ENCODE measurements at regions not wholly inside any gene's neighbourhood (a gene's known extent, or its start where the extent isn't known, plus 50 kb on each side); places are given as distances from the start of the nearest gene placed in this dataset.

DNA sequence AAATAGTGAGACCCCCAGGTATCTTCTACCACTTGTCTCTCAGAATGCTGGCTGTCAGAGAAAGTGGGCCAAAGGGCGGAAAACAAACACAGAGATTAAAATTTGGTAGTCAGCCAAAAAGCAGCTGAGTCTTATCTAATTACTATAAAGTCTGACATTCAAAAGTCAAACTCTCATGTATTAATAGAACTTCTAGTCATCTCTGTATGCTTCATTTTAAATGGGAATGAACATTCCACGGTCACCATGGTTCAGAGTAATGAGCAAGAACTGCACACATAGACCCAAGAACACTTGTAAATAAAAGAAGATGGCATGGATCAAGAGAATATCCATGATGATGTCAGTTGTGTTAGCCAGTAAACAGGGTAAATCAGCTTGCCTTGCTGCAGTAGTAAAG is 1267.0 kb upstream of the CHAC2 start:
- TF ChIP-seq ZXDB (tag by site-specific recombination; IDR thresholded peaks at IDR 0.05) (no peak), ZNF202 (tag by site-specific recombination; IDR thresholded peaks at IDR 0.05; ENCODE audit: borderline replicate concordance) (no peak), ZNF394 (tag by site-specific recombination; IDR thresholded peaks at IDR 0.05; ENCODE audit: borderline replicate concordance) (no peak), ZNF37A (tag by site-specific recombination; IDR thresholded peaks at IDR 0.05) (no peak), OVOL3 (tag by site-specific recombination; IDR thresholded peaks at IDR 0.05) (no peak), YY2 (tag by site-specific recombination; IDR thresholded peaks at IDR 0.05) (no peak), ZNF670 (tag by site-specific recombination; IDR thresholded peaks at IDR 0.05; ENCODE audit: low read depth) (no peak), ZNF623 (tag by site-specific recombination; IDR thresholded peaks at IDR 0.05) (no peak), ZNF624 (tag by site-specific recombination; IDR thresholded peaks at IDR 0.05) (no peak), KLF1 (tag by site-specific recombination; IDR thresholded peaks at IDR 0.05) (no peak), ZNF155 (tag by site-specific recombination; IDR thresholded peaks at IDR 0.05) (no peak)
- TF ChIP-seq, protein P1, sequence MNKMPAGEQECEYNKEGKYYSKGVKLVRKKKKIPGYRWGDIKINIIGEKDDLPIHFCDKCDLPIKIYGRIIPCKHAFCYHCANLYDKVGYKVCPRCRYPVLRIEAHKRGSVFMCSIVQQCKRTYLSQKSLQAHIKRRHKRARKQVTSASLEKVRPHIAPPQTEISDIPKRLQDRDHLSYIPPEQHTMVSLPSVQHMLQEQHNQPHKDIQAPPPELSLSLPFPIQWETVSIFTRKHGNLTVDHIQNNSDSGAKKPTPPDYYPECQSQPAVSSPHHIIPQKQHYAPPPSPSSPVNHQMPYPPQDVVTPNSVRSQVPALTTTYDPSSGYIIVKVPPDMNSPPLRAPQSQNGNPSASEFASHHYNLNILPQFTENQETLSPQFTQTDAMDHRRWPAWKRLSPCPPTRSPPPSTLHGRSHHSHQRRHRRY (tag by site-specific recombination; IDR thresholded peaks at IDR 0.05), result no peak
- TF ChIP-seq, protein P2, sequence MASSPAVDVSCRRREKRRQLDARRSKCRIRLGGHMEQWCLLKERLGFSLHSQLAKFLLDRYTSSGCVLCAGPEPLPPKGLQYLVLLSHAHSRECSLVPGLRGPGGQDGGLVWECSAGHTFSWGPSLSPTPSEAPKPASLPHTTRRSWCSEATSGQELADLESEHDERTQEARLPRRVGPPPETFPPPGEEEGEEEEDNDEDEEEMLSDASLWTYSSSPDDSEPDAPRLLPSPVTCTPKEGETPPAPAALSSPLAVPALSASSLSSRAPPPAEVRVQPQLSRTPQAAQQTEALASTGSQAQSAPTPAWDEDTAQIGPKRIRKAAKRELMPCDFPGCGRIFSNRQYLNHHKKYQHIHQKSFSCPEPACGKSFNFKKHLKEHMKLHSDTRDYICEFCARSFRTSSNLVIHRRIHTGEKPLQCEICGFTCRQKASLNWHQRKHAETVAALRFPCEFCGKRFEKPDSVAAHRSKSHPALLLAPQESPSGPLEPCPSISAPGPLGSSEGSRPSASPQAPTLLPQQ (tag by site-specific recombination; IDR thresholded peaks at IDR 0.05), result no peak
- TF ChIP-seq, protein P3, sequence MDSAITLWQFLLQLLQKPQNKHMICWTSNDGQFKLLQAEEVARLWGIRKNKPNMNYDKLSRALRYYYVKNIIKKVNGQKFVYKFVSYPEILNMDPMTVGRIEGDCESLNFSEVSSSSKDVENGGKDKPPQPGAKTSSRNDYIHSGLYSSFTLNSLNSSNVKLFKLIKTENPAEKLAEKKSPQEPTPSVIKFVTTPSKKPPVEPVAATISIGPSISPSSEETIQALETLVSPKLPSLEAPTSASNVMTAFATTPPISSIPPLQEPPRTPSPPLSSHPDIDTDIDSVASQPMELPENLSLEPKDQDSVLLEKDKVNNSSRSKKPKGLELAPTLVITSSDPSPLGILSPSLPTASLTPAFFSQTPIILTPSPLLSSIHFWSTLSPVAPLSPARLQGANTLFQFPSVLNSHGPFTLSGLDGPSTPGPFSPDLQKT (IDR thresholded peaks at IDR 0.05; ENCODE audit: borderline replicate concordance, low read depth, low read length), result no peak
- TF ChIP-seq, protein P4, sequence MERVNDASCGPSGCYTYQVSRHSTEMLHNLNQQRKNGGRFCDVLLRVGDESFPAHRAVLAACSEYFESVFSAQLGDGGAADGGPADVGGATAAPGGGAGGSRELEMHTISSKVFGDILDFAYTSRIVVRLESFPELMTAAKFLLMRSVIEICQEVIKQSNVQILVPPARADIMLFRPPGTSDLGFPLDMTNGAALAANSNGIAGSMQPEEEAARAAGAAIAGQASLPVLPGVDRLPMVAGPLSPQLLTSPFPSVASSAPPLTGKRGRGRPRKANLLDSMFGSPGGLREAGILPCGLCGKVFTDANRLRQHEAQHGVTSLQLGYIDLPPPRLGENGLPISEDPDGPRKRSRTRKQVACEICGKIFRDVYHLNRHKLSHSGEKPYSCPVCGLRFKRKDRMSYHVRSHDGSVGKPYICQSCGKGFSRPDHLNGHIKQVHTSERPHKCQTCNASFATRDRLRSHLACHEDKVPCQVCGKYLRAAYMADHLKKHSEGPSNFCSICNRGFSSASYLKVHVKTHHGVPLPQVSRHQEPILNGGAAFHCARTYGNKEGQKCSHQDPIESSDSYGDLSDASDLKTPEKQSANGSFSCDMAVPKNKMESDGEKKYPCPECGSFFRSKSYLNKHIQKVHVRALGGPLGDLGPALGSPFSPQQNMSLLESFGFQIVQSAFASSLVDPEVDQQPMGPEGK (tag by site-specific recombination; IDR thresholded peaks at IDR 0.05), result no peak
- POLR2A ChIA-PET, result no interaction called here

DNA sequence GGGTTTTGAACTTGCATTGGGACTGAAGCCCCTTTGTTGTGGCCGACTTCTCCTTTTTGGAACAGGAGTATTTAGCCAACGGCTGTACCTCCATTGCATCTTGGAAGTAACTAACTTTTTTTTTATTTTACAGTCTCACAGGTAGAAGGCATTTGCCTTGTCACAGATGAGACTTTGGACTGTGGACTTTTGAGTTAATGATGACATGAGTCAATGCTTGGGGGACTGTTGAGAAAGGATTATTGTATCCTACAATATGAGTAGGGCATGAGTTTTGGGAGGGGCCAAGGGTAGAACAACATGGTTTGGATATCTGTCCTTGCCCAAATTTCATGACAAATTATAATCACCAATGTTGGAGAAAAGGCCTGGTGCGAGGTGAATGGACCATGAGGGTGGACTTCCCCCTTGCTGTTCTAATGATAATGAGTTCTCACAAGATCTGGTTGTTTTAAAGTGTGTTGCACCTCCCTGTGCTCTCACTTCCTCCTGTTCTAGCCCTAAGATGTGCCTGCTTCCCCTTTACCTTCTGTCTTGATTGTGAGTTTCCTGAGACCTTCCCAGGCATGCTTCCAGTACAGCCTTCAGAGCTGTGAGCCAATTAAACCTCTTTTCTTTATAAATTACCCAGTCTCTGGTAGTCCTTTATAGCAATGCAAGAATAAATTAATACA is 1269.4 kb upstream of the CHAC2 start:
- Histone ChIP-seq H3K4me3 (ENCODE audit: low read depth, low read length) (no peak overlapping the region), H3K4me1 (ENCODE audit: control insufficient read depth, insufficient read depth, low read length) (no peaks in the 10 kb centered on the region), H3K27ac (ENCODE audit: extremely low read depth, low read depth, low read length) (no peak overlapping the region), H3K9me3 (ENCODE audit: control insufficient read depth, insufficient read depth, low read depth, low read length) (no peaks in the 10 kb centered on the region), H3K36me3 (ENCODE audit: control insufficient read depth in 2 of 2, insufficient read depth in 1 of 2, low read length in 2 of 2) (no peaks in the 10 kb centered on the region)
- CTCF ChIA-PET, result no interaction called here
- POLR2A ChIA-PET, result no interaction called here
- TF ChIP-seq ZNF114 (tag by site-specific recombination; IDR thresholded peaks at IDR 0.05) (no peak), SCRT2 (tag by site-specific recombination; IDR thresholded peaks at IDR 0.05) (no peak), ZNF266 (tag by site-specific recombination; IDR thresholded peaks at IDR 0.05; ENCODE audit: low read depth) (no peak), EGR2 (tag by site-specific recombination; IDR thresholded peaks at IDR 0.05; ENCODE audit: low read depth) (no peak), OSR2 (tag by site-specific recombination; IDR thresholded peaks at IDR 0.05) (no peak)
- TF ChIP-seq, protein P5, sequence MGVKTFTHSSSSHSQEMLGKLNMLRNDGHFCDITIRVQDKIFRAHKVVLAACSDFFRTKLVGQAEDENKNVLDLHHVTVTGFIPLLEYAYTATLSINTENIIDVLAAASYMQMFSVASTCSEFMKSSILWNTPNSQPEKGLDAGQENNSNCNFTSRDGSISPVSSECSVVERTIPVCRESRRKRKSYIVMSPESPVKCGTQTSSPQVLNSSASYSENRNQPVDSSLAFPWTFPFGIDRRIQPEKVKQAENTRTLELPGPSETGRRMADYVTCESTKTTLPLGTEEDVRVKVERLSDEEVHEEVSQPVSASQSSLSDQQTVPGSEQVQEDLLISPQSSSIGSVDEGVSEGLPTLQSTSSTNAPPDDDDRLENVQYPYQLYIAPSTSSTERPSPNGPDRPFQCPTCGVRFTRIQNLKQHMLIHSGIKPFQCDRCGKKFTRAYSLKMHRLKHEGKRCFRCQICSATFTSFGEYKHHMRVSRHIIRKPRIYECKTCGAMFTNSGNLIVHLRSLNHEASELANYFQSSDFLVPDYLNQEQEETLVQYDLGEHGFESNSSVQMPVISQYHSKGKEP (tag by site-specific recombination; IDR thresholded peaks at IDR 0.05), result no peak
- TF ChIP-seq, protein P6, sequence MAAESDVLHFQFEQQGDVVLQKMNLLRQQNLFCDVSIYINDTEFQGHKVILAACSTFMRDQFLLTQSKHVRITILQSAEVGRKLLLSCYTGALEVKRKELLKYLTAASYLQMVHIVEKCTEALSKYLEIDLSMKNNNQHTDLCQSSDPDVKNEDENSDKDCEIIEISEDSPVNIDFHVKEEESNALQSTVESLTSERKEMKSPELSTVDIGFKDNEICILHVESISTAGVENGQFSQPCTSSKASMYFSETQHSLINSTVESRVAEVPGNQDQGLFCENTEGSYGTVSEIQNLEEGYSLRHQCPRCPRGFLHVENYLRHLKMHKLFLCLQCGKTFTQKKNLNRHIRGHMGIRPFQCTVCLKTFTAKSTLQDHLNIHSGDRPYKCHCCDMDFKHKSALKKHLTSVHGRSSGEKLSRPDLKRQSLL (tag by site-specific recombination; IDR thresholded peaks at IDR 0.05), result no peak
- TF ChIP-seq, protein P7, sequence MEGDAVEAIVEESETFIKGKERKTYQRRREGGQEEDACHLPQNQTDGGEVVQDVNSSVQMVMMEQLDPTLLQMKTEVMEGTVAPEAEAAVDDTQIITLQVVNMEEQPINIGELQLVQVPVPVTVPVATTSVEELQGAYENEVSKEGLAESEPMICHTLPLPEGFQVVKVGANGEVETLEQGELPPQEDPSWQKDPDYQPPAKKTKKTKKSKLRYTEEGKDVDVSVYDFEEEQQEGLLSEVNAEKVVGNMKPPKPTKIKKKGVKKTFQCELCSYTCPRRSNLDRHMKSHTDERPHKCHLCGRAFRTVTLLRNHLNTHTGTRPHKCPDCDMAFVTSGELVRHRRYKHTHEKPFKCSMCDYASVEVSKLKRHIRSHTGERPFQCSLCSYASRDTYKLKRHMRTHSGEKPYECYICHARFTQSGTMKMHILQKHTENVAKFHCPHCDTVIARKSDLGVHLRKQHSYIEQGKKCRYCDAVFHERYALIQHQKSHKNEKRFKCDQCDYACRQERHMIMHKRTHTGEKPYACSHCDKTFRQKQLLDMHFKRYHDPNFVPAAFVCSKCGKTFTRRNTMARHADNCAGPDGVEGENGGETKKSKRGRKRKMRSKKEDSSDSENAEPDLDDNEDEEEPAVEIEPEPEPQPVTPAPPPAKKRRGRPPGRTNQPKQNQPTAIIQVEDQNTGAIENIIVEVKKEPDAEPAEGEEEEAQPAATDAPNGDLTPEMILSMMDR (tag by site-specific recombination; IDR thresholded peaks at IDR 0.05), result no peak

More for the DNA sequence above, 1267.0 kb upstream of the CHAC2 start:
- Histone ChIP-seq H3K36me3 (ENCODE audit: control insufficient read depth in 2 of 2, insufficient read depth in 1 of 2, low read length in 2 of 2) (no peaks in the 10 kb centered on the region), H3K4me1 (ENCODE audit: control insufficient read depth, insufficient read depth, low read length) (no peaks in the 10 kb centered on the region), H3K9me3 (ENCODE audit: control insufficient read depth, insufficient read depth, low read depth, low read length) (no peaks in the 10 kb centered on the region), H3K27ac (ENCODE audit: extremely low read depth, low read depth, low read length) (no peak overlapping the region), H3K4me3 (ENCODE audit: low read depth, low read length) (no peak overlapping the region)
- CTCF ChIA-PET, result interaction anchor here (0.8 kb wide), 1 partner anchor 9 kb away, joined by 3 read pairs; no protein-coding TSS in a partner anchor
